Stimulated activated CD8-positive, alpha-beta memory T cell treated with anti-CD3 and anti-CD28 coated beads, Interleukin-12 subunit alpha, Interleukin-12 subunit beta, amount 100 ng/mL, for 4 hours (primary cell): ENCODE measurements at regions not wholly inside any gene's neighbourhood (a gene's known extent, or its start where the extent isn't known, plus 50 kb on each side); places are given as distances from the start of the nearest gene placed in this dataset.

Source experiments
- DNase-seq: peaks from one replicate; pipeline ENCODE4 v3.0.0-alpha.2; 2020; ENCODE audit warnings: low read depth

GRCh38 chr11:16440136-16440535 lies 83.8 kb upstream of the SOX6 start:
- no peak for DNase-seq

- no peak for DNase-seq
Measured at GRCh38 chr11:16434036-16434435, 77.7 kb upstream of the SOX6 start.

- no peak for DNase-seq
Measured at GRCh38 chr11:16430674-16431073, 74.3 kb upstream of the SOX6 start.

DNA sequence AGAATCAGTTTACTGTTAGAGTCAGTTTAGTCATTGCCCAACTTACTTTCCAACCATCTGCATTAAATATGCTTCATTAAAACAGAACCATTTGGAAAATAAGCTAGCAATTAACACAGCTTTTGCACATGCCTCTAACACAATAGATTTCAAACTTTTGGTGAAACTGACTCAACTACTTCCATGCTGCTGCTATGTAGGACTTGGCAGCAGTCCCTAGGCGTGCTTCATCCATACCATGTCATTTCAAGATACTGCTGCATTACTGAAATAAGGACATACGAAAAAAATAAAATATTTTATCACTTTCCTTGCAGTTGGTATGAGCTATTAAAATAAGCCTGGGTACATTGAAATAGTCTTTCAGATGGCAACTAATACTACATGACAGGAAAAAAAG lies 65.5 kb upstream of the SOX6 start:
- no peak for DNase-seq

GRCh38 chr11:16418428-16419097 lies 62.2 kb upstream of the SOX6 start:
- no peak for DNase-seq

DNA sequence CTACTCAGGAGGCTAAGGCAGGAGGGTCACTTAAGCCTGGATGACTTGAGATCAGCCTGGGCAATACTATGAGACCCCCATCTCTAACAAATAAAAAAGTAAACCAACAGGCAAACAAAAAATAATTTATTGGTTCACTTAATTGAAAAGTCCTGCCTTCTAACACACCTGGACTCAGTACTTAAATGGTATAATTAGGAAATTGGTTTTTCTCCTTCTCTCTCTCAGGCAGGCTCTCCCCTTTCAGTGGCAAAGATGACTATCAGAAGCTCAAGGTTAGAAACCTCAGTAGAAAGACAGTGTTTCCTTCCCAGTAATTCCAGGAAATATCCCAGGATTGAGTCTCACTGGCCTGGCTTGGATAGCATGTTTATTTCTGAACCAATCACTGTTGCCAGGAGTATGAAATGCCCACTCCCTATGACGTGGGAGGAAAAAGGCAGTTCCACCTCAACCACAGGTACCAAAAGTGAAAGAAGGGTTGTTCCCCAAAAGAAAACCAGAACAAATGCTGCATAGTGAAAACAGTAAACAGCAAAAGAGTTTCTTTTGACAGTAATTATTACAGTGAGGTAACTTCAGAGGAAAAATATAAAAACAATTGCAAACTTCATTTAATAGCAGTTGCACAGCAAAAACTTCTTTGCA lies 56.3 kb upstream of the SOX6 start:
- DNase-seq, result no peak

DNA sequence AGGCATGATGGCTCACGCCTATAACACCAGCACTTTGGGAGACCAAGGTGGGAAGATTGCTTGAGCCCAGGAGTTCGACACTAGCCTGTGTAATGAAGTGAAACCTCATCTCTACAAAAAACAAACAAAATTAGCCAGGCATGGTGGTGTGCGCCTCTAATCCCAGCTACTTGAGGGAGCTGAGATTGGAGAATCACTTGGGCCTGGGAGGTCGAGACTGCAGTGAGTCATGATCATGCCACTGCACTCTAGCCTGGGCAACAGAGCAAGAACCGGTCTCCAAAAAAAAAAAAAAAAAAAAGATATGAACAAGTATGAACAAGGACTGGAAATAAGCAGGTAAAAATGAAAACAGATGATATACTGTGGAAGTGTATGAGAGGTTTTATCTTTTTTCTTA lies 54.1 kb upstream of the SOX6 start:
- DNase-seq, result no peak

GRCh38 chr11:16408619-16409018 lies 52.3 kb upstream of the SOX6 start:
- DNase-seq, result no peak

DNA sequence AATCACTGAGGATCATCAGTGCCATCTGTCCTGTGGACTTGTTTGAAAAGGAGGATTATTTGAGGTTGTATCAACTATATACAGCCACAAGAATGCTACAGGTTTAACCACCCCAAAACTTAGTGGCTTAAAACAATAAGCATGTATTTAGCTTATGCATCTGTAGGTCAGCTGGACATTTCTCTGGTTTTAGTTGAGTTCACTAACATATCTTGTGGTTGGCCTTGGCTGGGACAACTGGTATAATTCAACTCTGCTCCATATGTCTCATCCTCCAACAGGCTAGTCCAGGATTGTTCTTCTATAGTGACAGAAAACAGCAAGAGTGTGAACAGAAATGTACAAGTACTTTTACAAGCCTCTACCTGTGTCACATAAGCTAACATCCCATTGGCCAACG lies 49.9 kb upstream of the SOX6 start:
- no peak for DNase-seq
